ENCODE measurements at regions not wholly inside any gene's neighbourhood (a gene's known extent, or its start where the extent isn't known, plus 50 kb on each side); places are given as distances from the start of the nearest gene placed in this dataset.

DNA sequence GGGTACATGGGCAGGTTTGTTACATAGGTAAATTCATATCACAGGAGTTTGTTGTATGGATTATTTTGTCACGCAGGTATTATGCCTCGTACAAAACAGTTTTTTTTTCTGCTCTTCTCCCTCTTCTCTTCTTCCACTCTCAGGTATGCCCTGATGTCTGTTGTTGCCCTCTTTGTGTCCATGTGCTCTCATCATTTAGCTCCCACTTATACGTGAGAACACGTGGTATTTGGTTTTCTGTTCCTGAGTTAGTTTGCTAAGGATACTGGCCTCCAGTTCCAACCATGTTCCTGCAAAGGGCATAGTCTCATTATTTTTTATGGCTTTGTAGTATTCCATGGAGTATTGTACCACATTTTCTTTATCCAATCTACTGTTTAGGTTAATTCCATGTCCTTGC, 65.7 kb downstream of the UNC5CL start:
- DNase-seq: no peak
- TF ChIP-seq, protein P1, sequence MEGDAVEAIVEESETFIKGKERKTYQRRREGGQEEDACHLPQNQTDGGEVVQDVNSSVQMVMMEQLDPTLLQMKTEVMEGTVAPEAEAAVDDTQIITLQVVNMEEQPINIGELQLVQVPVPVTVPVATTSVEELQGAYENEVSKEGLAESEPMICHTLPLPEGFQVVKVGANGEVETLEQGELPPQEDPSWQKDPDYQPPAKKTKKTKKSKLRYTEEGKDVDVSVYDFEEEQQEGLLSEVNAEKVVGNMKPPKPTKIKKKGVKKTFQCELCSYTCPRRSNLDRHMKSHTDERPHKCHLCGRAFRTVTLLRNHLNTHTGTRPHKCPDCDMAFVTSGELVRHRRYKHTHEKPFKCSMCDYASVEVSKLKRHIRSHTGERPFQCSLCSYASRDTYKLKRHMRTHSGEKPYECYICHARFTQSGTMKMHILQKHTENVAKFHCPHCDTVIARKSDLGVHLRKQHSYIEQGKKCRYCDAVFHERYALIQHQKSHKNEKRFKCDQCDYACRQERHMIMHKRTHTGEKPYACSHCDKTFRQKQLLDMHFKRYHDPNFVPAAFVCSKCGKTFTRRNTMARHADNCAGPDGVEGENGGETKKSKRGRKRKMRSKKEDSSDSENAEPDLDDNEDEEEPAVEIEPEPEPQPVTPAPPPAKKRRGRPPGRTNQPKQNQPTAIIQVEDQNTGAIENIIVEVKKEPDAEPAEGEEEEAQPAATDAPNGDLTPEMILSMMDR (IDR thresholded peaks at IDR 0.05; ENCODE audit: partially characterized antibody, unreplicated experiment): no peak
- Mint-ChIP-seq H3K27me3 (ENCODE audit: unreplicated experiment) (peaks cover 2% of the 10 kb centered on the region), H3K27ac (ENCODE audit: unreplicated experiment) (no peak overlapping the region), H3K9me3 (ENCODE audit: unreplicated experiment) (peaks cover 3% of the 10 kb centered on the region), H3K36me3 (ENCODE audit: unreplicated experiment) (no peaks in the 10 kb centered on the region), H3K4me1 (ENCODE audit: low read depth, unreplicated experiment) (no peaks in the 10 kb centered on the region), H3K4me3 (ENCODE audit: unreplicated experiment) (no peak overlapping the region)

DNA sequence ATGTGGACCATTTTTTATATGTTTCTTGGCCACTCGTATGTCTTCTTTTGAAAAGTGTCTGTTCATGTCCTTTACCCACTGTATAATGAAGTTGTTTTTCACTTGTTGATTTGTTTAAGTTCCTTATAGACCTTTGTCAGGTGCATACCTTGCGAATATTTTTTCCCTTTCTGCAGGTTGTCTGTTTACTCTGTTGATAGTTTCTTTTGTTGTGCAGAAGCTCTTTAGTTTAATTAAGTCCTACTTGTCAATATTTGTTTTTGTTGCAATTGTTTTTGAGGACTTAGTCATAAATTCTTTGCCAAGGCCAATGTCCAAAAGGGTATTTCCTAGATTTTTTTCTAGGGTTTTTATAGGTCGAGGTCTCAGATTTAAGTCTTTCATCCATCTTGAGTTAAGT, 66.2 kb downstream of the UNC5CL start:
- peaks cover 2% of the 10 kb centered on the region for H3K27me3 Mint-ChIP-seq (ENCODE audit: unreplicated experiment)
- no peak overlapping the region for H3K27ac Mint-ChIP-seq (ENCODE audit: unreplicated experiment)
- TF ChIP-seq, protein P1 (IDR thresholded peaks at IDR 0.05; ENCODE audit: partially characterized antibody, unreplicated experiment): no peak
- H3K9me3 Mint-ChIP-seq (ENCODE audit: unreplicated experiment): peaks cover 3% of the 10 kb centered on the region
- H3K36me3 Mint-ChIP-seq (ENCODE audit: unreplicated experiment): no peaks in the 10 kb centered on the region
- H3K4me1 Mint-ChIP-seq (ENCODE audit: low read depth, unreplicated experiment): no peaks in the 10 kb centered on the region
- H3K4me3 Mint-ChIP-seq (ENCODE audit: unreplicated experiment): no peak overlapping the region
- DNase-seq: no peak

DNA sequence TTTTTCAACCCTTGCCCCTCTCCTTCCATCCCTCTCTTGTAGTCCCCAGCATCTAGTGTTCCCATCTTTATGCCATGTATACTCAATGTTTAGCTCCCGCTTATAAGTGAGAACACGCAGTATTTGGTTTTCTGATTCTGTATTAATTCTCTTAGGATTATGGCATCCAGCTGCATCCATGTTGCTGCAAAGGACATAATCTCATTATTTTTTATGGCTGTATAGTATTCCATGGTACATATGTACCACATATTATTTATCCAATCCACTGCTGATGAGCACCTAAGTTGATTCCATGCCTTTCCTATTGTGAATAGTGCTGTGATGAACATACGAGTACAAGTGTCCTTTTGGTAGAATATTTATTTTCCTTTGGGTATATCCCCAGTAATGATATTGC, 66.8 kb downstream of the UNC5CL start:
- no peak overlapping the region for H3K27ac Mint-ChIP-seq (ENCODE audit: unreplicated experiment)
- H3K9me3 Mint-ChIP-seq (ENCODE audit: unreplicated experiment): peaks cover 3% of the 10 kb centered on the region
- H3K27me3 Mint-ChIP-seq (ENCODE audit: unreplicated experiment): peaks cover 2% of the 10 kb centered on the region
- no peaks in the 10 kb centered on the region for H3K4me1 Mint-ChIP-seq (ENCODE audit: low read depth, unreplicated experiment)
- no peak overlapping the region for H3K4me3 Mint-ChIP-seq (ENCODE audit: unreplicated experiment)
- no peak for DNase-seq
- TF ChIP-seq, protein P1 (IDR thresholded peaks at IDR 0.05; ENCODE audit: partially characterized antibody, unreplicated experiment): no peak
- no peaks in the 10 kb centered on the region for H3K36me3 Mint-ChIP-seq (ENCODE audit: unreplicated experiment)

DNA sequence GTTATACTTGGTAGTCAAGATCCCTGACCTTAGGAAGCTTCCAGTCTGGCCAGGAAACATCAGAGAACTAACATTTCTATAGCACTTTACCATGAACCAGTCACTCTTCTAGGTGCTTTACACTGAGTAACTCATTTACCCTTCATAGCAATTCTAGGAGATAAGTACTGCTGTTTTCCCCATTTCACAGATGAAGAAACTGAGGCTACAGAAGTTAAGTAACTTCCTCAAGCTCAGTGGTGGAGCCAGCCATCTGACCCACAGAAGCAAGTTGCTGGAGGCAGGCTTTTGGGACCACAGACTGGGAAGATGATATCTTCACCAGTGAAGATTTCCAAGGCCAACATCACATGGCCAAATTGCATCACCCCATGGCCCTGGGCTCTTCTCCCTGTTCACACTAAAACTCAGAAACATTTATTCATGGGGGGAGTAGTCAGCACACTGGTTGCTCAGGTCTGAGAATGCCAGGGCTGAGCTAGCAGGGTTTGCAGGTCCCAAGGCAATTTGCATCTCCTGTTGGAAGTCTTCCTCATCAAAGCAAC, 70.3 kb downstream of the UNC5CL start:
- Mint-ChIP-seq H3K4me3 (ENCODE audit: unreplicated experiment) (no peak overlapping the region), H3K36me3 (ENCODE audit: unreplicated experiment) (no peaks in the 10 kb centered on the region), H3K4me1 (ENCODE audit: low read depth, unreplicated experiment) (no peaks in the 10 kb centered on the region), H3K9me3 (ENCODE audit: unreplicated experiment) (peaks cover 3% of the 10 kb centered on the region), H3K27me3 (ENCODE audit: unreplicated experiment) (peaks cover 2% of the 10 kb centered on the region), H3K27ac (ENCODE audit: unreplicated experiment) (no peak overlapping the region)
- TF ChIP-seq, protein P1 (IDR thresholded peaks at IDR 0.05; ENCODE audit: partially characterized antibody, unreplicated experiment): no peak
- no peak for DNase-seq

DNA sequence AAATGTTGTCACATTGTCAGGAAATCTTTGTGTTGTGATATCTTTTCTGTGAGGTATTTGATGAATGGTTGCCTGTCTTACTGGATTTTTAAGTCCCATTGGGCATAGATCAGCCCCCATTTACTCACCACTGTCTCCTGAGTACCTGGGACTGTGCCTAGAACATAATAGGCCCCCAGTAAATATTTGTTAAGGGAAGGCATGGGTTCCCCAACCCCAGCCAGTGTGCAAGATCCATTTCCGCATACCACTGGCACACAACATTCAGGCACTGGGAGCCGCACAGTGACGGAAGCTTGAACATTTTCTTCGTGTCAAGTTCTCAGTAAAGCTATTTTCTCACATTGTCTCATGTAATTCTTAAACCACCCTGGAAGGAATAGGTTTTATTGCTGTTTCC, 72.2 kb downstream of the UNC5CL start:
- no peaks in the 10 kb centered on the region for H3K36me3 Mint-ChIP-seq (ENCODE audit: unreplicated experiment)
- H3K27ac Mint-ChIP-seq (ENCODE audit: unreplicated experiment): no peak overlapping the region
- TF ChIP-seq, protein P1 (IDR thresholded peaks at IDR 0.05; ENCODE audit: partially characterized antibody, unreplicated experiment): no peak
- DNase-seq: no peak
- H3K9me3 Mint-ChIP-seq (ENCODE audit: unreplicated experiment): no peaks in the 10 kb centered on the region
- no peaks in the 10 kb centered on the region for H3K27me3 Mint-ChIP-seq (ENCODE audit: unreplicated experiment)
- H3K4me3 Mint-ChIP-seq (ENCODE audit: unreplicated experiment): no peak overlapping the region
- no peaks in the 10 kb centered on the region for H3K4me1 Mint-ChIP-seq (ENCODE audit: low read depth, unreplicated experiment)

All from glutamatergic neuron (in vitro differentiated cells).